CD4-positive, CD25-positive, alpha-beta regulatory T cell (primary cell): ENCODE measurements at regions not wholly inside any gene's neighbourhood (a gene's known extent, or its start where the extent isn't known, plus 50 kb on each side); places are given as distances from the start of the nearest gene placed in this dataset.

Experiments
- ATAC-seq, 2 donors: fragments of 150-1000 bp; cut with Tn5 transposase; one replicate each; pipeline ENCODE4 v1.10.0; 2021; ENCODE audit warnings: low read depth in 2 of 2, moderate number of reproducible peaks in 2 of 2, moderate library complexity in 1 of 2
- DNase-seq, 3 donors: peaks; one replicate each; pipeline versions ENCODE4 v3.0.0 to v3.0.0-alpha.2; 2012 to 2022; ENCODE audit warnings: mixed read lengths in 1 of 3
- H3K27ac ChIP-seq: one replicate; pipeline ENCODE4 v1.7.0; 2013; ENCODE audit warnings: mild to moderate bottlenecking, low read length; ENCODE audit not compliant: insufficient read depth, poor library complexity, severe bottlenecking
- H3K27me3 ChIP-seq: one replicate; pipeline ENCODE4 v1.7.0; 2013; ENCODE audit warnings: low read length; ENCODE audit not compliant: control insufficient read depth, insufficient read depth
- H3K36me3 ChIP-seq: one replicate; pipeline ENCODE4 v1.7.0; 2013; ENCODE audit warnings: mild to moderate bottlenecking, low read length, moderate library complexity; ENCODE audit not compliant: control insufficient read depth, insufficient read depth
- H3K4me1 ChIP-seq: 2 replicates; pipeline ENCODE4 v1.7.0; 2013; ENCODE audit warnings: mild to moderate bottlenecking, low read length; ENCODE audit not compliant: insufficient read depth, control insufficient read depth, poor library complexity, severe bottlenecking
- H3K4me3 ChIP-seq: one replicate; pipeline ENCODE4 v1.7.0; 2013; ENCODE audit warnings: low read depth, mild to moderate bottlenecking, low read length, moderate library complexity
- H3K9me3 ChIP-seq, 2 experiments: 1 replicate in 1 of 2; 2 replicates in 1 of 2; pipeline ENCODE4 v1.7.0; 2013; ENCODE audit warnings: low read length in 2 of 2, mild to moderate bottlenecking in 1 of 2, moderate library complexity in 1 of 2; ENCODE audit not compliant: control insufficient read depth in 2 of 2
- H3K27ac Mint-ChIP-seq, 3 donors: one replicate each; pipeline ENCODE4 v1.8.0; 2020 to 2022; ENCODE audit warnings: mild to moderate bottlenecking in 3 of 3, mixed read lengths in 3 of 3, moderate library complexity in 2 of 3
- H3K27me3 Mint-ChIP-seq: one replicate; pipeline ENCODE4 v1.8.0; 2022; ENCODE audit warnings: mild to moderate bottlenecking, mixed read lengths
- H3K36me3 Mint-ChIP-seq: one replicate; pipeline ENCODE4 v1.8.0; 2020; ENCODE audit warnings: mixed read lengths
- H3K4me1 Mint-ChIP-seq, 4 donors: one replicate each; pipeline ENCODE4 v1.8.0; 2020 to 2022; ENCODE audit warnings: mixed read lengths in 4 of 4, mild to moderate bottlenecking in 1 of 4
- H3K4me3 Mint-ChIP-seq, 4 donors: one replicate each; pipeline ENCODE4 v1.8.0; 2020 to 2022; ENCODE audit warnings: mild to moderate bottlenecking in 4 of 4, mixed read lengths in 4 of 4, moderate library complexity in 3 of 4
- H3K9me3 Mint-ChIP-seq, 7 donors: one replicate each; pipeline ENCODE4 v1.8.0; 2020 to 2022; ENCODE audit warnings: mixed read lengths in 7 of 7, mild to moderate bottlenecking in 3 of 7, moderate library complexity in 2 of 7

GRCh38 chr12:113609692-113610469 lies 138.2 kb upstream of the LHX5 start:
- Histone ChIP-seq H3K4me1 (no peaks in the 10 kb centered on the region), H3K27ac (no peak overlapping the region), H3K4me3 (no peak overlapping the region), H3K27me3 (peaks cover 17% of the 10 kb centered on the region), H3K36me3 (no peaks in the 10 kb centered on the region), H3K9me3 (no peaks in the 10 kb centered on the region)
- no peaks in the 10 kb centered on the region for H3K4me1 Mint-ChIP-seq
- no peak for DNase-seq
- no peak overlapping the region for H3K27ac Mint-ChIP-seq
- H3K36me3 Mint-ChIP-seq: peaks cover 2% of the 10 kb centered on the region
- peaks cover 0 to 12% (median 0%) of the 10 kb centered on the region in 7 donors for H3K9me3 Mint-ChIP-seq
- no peak overlapping the region for H3K4me3 Mint-ChIP-seq
- peaks cover 42% of the 10 kb centered on the region for H3K27me3 Mint-ChIP-seq
- no peak for ATAC-seq

- Histone ChIP-seq H3K4me1 (no peaks in the 10 kb centered on the region), H3K27me3 (peaks cover 5% of the 10 kb centered on the region), H3K36me3 (no peaks in the 10 kb centered on the region), H3K27ac (no peak overlapping the region), H3K9me3 (no peaks in the 10 kb centered on the region), H3K4me3 (no peak overlapping the region)
- ATAC-seq (no peak), DNase-seq (no peak)
- H3K4me1 Mint-ChIP-seq: no peaks in the 10 kb centered on the region
- no peaks in the 10 kb centered on the region for H3K36me3 Mint-ChIP-seq
- peaks cover 0 to 10% (median 1%) of the 10 kb centered on the region in 7 donors for H3K9me3 Mint-ChIP-seq
- no peak overlapping the region for H3K4me3 Mint-ChIP-seq
- peaks cover 15% of the 10 kb centered on the region for H3K27me3 Mint-ChIP-seq
- H3K27ac Mint-ChIP-seq: peak overlapping the region in 1 of 3 donors; percentile 32
These were observed 133.0 kb upstream of the LHX5 start for GRCh38 chr12:113604666-113605065.

GRCh38 chr12:113601656-113602263 lies 130.1 kb upstream of the LHX5 start:
- Mint-ChIP-seq H3K27ac (no peak overlapping the region), H3K27me3 (peaks cover 9% of the 10 kb centered on the region), H3K4me1 (no peaks in the 10 kb centered on the region), H3K9me3 (peaks cover 0 to 7% (median 1%) of the 10 kb centered on the region in 7 donors), H3K36me3 (no peaks in the 10 kb centered on the region), H3K4me3 (no peak overlapping the region)
- Histone ChIP-seq H3K9me3 (no peaks in the 10 kb centered on the region), H3K4me1 (no peaks in the 10 kb centered on the region), H3K4me3 (no peak overlapping the region), H3K27me3 (no peaks in the 10 kb centered on the region), H3K27ac (no peak overlapping the region), H3K36me3 (no peaks in the 10 kb centered on the region)
- DNase-seq (no peak), ATAC-seq (no peak)

GRCh38 chr12:113598815-113599406 lies 127.2 kb upstream of the LHX5 start:
- H3K9me3 Mint-ChIP-seq: peaks cover 0 to 6% (median 4%) of the 10 kb centered on the region in 7 donors
- Histone ChIP-seq H3K36me3 (no peaks in the 10 kb centered on the region), H3K9me3 (no peaks in the 10 kb centered on the region), H3K4me1 (no peaks in the 10 kb centered on the region), H3K27me3 (no peaks in the 10 kb centered on the region), H3K4me3 (no peak overlapping the region), H3K27ac (no peak overlapping the region)
- H3K27me3 Mint-ChIP-seq: peaks cover 11% of the 10 kb centered on the region
- H3K27ac Mint-ChIP-seq: no peak overlapping the region
- DNase-seq (no peak), ATAC-seq (no peak)
- no peaks in the 10 kb centered on the region for H3K36me3 Mint-ChIP-seq
- no peak overlapping the region for H3K4me3 Mint-ChIP-seq
- H3K4me1 Mint-ChIP-seq: no peaks in the 10 kb centered on the region

- H3K36me3 ChIP-seq: no peaks in the 10 kb centered on the region
- peaks cover 0 to 6% (median 1%) of the 10 kb centered on the region in 7 donors for H3K9me3 Mint-ChIP-seq
- no peak overlapping the region for H3K4me3 ChIP-seq
- H3K27me3 Mint-ChIP-seq: peaks cover 29% of the 10 kb centered on the region
- H3K4me3 Mint-ChIP-seq: no peak overlapping the region
- ATAC-seq (no peak), DNase-seq (no peak)
- no peaks in the 10 kb centered on the region for H3K9me3 ChIP-seq
- H3K4me1 Mint-ChIP-seq: peaks cover 0 to 6% (median 2%) of the 10 kb centered on the region in 4 donors
- H3K27ac Mint-ChIP-seq: no peak overlapping the region
- no peak overlapping the region for H3K27ac ChIP-seq
- H3K36me3 Mint-ChIP-seq: no peaks in the 10 kb centered on the region
- H3K4me1 ChIP-seq: no peaks in the 10 kb centered on the region
- H3K27me3 ChIP-seq: no peaks in the 10 kb centered on the region
These were observed 123.3 kb upstream of the LHX5 start for GRCh38 chr12:113594967-113595366.

GRCh38 chr12:113591480-113591974 lies 119.9 kb upstream of the LHX5 start:
- ATAC-seq (no peak), DNase-seq (peak in 1 of 3 donors; percentile 33)
- H3K27me3 Mint-ChIP-seq: peaks cover 33% of the 10 kb centered on the region

GRCh38 chr12:113589437-113589836 lies 117.8 kb upstream of the LHX5 start:
- peaks cover 26% of the 10 kb centered on the region for H3K27me3 Mint-ChIP-seq
- ATAC-seq (no peak), DNase-seq (no peak)

More at GRCh38 chr12:113591480-113591974, 119.9 kb upstream of the LHX5 start:
- Histone ChIP-seq H3K27ac (no peak overlapping the region), H3K27me3 (peaks cover 10% of the 10 kb centered on the region), H3K4me1 (no peaks in the 10 kb centered on the region), H3K9me3 (peaks cover 0 to 2% of the 10 kb centered on the region in 2 experiments), H3K4me3 (no peak overlapping the region), H3K36me3 (no peaks in the 10 kb centered on the region)
- H3K4me1 Mint-ChIP-seq: peaks cover 0 to 6% (median 2%) of the 10 kb centered on the region in 4 donors
- no peak overlapping the region for H3K27ac Mint-ChIP-seq
- peak overlapping the region in 2 of 4 donors; percentile 43 to 48 for H3K4me3 Mint-ChIP-seq
- no peaks in the 10 kb centered on the region for H3K36me3 Mint-ChIP-seq
- H3K9me3 Mint-ChIP-seq: peaks cover 0 to 11% (median 4%) of the 10 kb centered on the region in 7 donors

More at GRCh38 chr12:113589437-113589836, 117.8 kb upstream of the LHX5 start:
- Mint-ChIP-seq H3K4me1 (peaks cover 0 to 6% (median 2%) of the 10 kb centered on the region in 4 donors), H3K9me3 (peaks cover 0 to 12% (median 3%) of the 10 kb centered on the region in 7 donors), H3K4me3 (peak overlapping the region in 1 of 4 donors; percentile 2), H3K36me3 (no peaks in the 10 kb centered on the region), H3K27ac (no peak overlapping the region)
- peaks cover 15% of the 10 kb centered on the region for H3K27me3 ChIP-seq
- H3K9me3 ChIP-seq: peaks cover 0 to 2% of the 10 kb centered on the region in 2 experiments
- H3K4me3 ChIP-seq: no peak overlapping the region
- H3K36me3 ChIP-seq: no peaks in the 10 kb centered on the region
- no peaks in the 10 kb centered on the region for H3K4me1 ChIP-seq
- H3K27ac ChIP-seq: no peak overlapping the region
